Gastroesophageal sphincter (tissue), 4 donors: ENCODE measurements at regions not wholly inside any gene's neighbourhood (a gene's known extent, or its start where the extent isn't known, plus 50 kb on each side); places are given as distances from the start of the nearest gene placed in this dataset.

Experiments used
- ATAC-seq: fragments of 150-250 bp; one replicate; pipeline ENCODE4 v1.9.1; 2016; ENCODE audit warnings: mild to moderate bottlenecking, moderate library complexity
- H3K27ac ChIP-seq, 4 donors: fragments of 200-600 bp; sonication (generic) in 3 of 4; 1 replicate in 3 of 4; 2 replicates in 1 of 4; pipeline ENCODE4 v1.5.1; 2016 to 2019
- H3K27me3 ChIP-seq: fragments of 200-600 bp; sonication (generic); one replicate; pipeline ENCODE4 v1.5.1; 2019
- H3K36me3 ChIP-seq, 2 donors: fragments of 200-600 bp; sonication (generic); one replicate each; pipeline ENCODE4 v1.5.1; 2019; ENCODE audit warnings: control low read depth in 1 of 2
- H3K4me1 ChIP-seq, 3 donors: fragments of 200-600 bp; sonication (generic); 1 replicate in 2 of 3; 2 replicates in 1 of 3; pipeline ENCODE4 v1.5.1; 2016 to 2019; ENCODE audit warnings: control low read depth in 2 of 3
- H3K4me3 ChIP-seq, 2 donors: fragments of 200-600 bp; sonication (generic); one replicate each; pipeline ENCODE4 v1.5.1; 2019; ENCODE audit warnings: mild to moderate bottlenecking in 1 of 2, moderate library complexity in 1 of 2
- H3K9me3 ChIP-seq, 3 donors: fragments of 200-600 bp; sonication (generic); one replicate each; pipeline ENCODE4 v1.5.1; 2017 to 2019; ENCODE audit warnings: control low read depth in 2 of 3
- CTCF ChIP-seq, 4 experiments: fragments of 200-600 bp in 2 of 4; fragments of 450-650 bp in 2 of 4; sonication (generic) in 1 of 4; IDR thresholded peaks; one replicate each; pipeline ENCODE4 v1.5.1; 2017 to 2019; ENCODE audit warnings: antibody characterized with exemption in 4 of 4, mild to moderate bottlenecking in 2 of 4, moderate library complexity in 2 of 4
- EP300 ChIP-seq: sonication (generic); formaldehyde crosslinking; IDR thresholded peaks from one replicate; pipeline ENCODE4 v1.6.1; 2017; ENCODE audit warnings: antibody characterized with exemption, mild to moderate bottlenecking
- POLR2A ChIP-seq, 2 donors: fragments of 450-650 bp; IDR thresholded peaks; one replicate each; pipeline ENCODE4 v1.6.1; 2017; ENCODE audit warnings: antibody characterized with exemption in 2 of 2, mild to moderate bottlenecking in 2 of 2, moderate library complexity in 1 of 2
- POLR2AphosphoS5 ChIP-seq: sonication (generic); formaldehyde crosslinking; IDR thresholded peaks from one replicate; pipeline ENCODE4 v1.6.1; 2017; ENCODE audit warnings: antibody characterized with exemption
- WGBS, 2 donors: methylation state at CpG; one replicate each; pipeline ENCODE4 v1.1.5; 2018; ENCODE audit warnings: low coverage in 1 of 2; 5-methylcytosine and 5-hydroxymethylcytosine counted together

- Histone ChIP-seq H3K9me3 (no peaks in the 10 kb centered on the region), H3K27me3 (peaks cover 59% of the 10 kb centered on the region), H3K4me1 (no peaks in the 10 kb centered on the region), H3K4me3 (no peak overlapping the region), H3K27ac (no peak overlapping the region), H3K36me3 (no peaks in the 10 kb centered on the region)
- no peak for TF ChIP-seq POLR2AphosphoS5
- no peak for TF ChIP-seq POLR2A (IDR thresholded peaks at IDR 0.05)
- no peak for TF ChIP-seq CTCF (IDR thresholded peaks at IDR 0.05)
- no peak for TF ChIP-seq EP300
- 95% methylated on average over 11 to 17 of the region's 17 CpGs for WGBS, 2 donors
- ATAC-seq, result no peak
These were observed 57.1 kb upstream of the OTOS start for GRCh38 chr2:240197462-240198139.

- Histone ChIP-seq H3K27ac (no peak overlapping the region), H3K27me3 (peaks cover 64% of the 10 kb centered on the region)
- TF ChIP-seq EP300 (no peak), CTCF (IDR thresholded peaks at IDR 0.05) (no peak), POLR2AphosphoS5 (no peak), POLR2A (IDR thresholded peaks at IDR 0.05) (no peak)
These were observed 57.8 kb upstream of the OTOS start for GRCh38 chr2:240198226-240198625.

GRCh38 chr2:240199133-240199870 is 58.8 kb upstream of the OTOS start:
- ATAC-seq, result no peak
- H3K36me3 ChIP-seq, result no peaks in the 10 kb centered on the region
- H3K27me3 ChIP-seq, result peaks cover 73% of the 10 kb centered on the region
- H3K27ac ChIP-seq, result no peak overlapping the region
- H3K4me1 ChIP-seq, result no peaks in the 10 kb centered on the region
- H3K4me3 ChIP-seq, result no peak overlapping the region
- no peaks in the 10 kb centered on the region for H3K9me3 ChIP-seq
- TF ChIP-seq CTCF (IDR thresholded peaks at IDR 0.05) (no peak), POLR2A (IDR thresholded peaks at IDR 0.05) (no peak), EP300 (no peak), POLR2AphosphoS5 (no peak)
- WGBS, 2 donors, result 80 to 100% methylated on average over 1 of the region's 16 CpGs

More at GRCh38 chr2:240198226-240198625, 57.8 kb upstream of the OTOS start:
- Histone ChIP-seq H3K36me3 (no peaks in the 10 kb centered on the region), H3K4me3 (no peak overlapping the region), H3K9me3 (no peaks in the 10 kb centered on the region), H3K4me1 (no peaks in the 10 kb centered on the region)
- 92 to 95% methylated on average over 6 of the region's 6 CpGs for WGBS, 2 donors
- ATAC-seq, result no peak

- H3K36me3 ChIP-seq, result no peaks in the 10 kb centered on the region
- H3K27ac ChIP-seq, result no peak overlapping the region
- peaks cover 79% of the 10 kb centered on the region for H3K27me3 ChIP-seq
- H3K4me1 ChIP-seq, result no peaks in the 10 kb centered on the region
- TF ChIP-seq EP300 (no peak), POLR2AphosphoS5 (no peak), POLR2A (IDR thresholded peaks at IDR 0.05) (no peak), CTCF (IDR thresholded peaks at IDR 0.05) (no peak)
- 56 to 57% methylated on average over 3 to 7 of the region's 24 CpGs for WGBS, 2 donors
- H3K9me3 ChIP-seq, result peaks cover 0 to 2% (median 0%) of the 10 kb centered on the region in 3 donors
- H3K4me3 ChIP-seq, result no peak overlapping the region
- ATAC-seq, result peak; percentile 19
These were observed 60.0 kb upstream of the OTOS start for GRCh38 chr2:240200230-240201051.
